Ovary (tissue), 7 donors: ENCODE measurements at regions not wholly inside any gene's neighbourhood (a gene's known extent, or its start where the extent isn't known, plus 50 kb on each side); places are given as distances from the start of the nearest gene placed in this dataset.

Experiments
- DNase-seq, 5 donors: peaks; one replicate each; pipeline ENCODE4 v3.0.0-alpha.2; 2019 to 2020
- H3K27ac ChIP-seq, 2 donors: fragments of 200-600 bp; one replicate each; pipeline versions ENCODE4 v1.5.1 to v1.8.0; 2019 to 2022
- H3K27me3 ChIP-seq: fragments of 200-600 bp; one replicate; pipeline ENCODE4 v1.8.0; 2022
- H3K36me3 ChIP-seq: fragments of 200-600 bp; sonication (generic); one replicate; pipeline ENCODE4 v1.5.1; 2019
- H3K4me1 ChIP-seq: one replicate; pipeline ENCODE4 v1.8.1; 2013; ENCODE audit warnings: mild to moderate bottlenecking, moderate library complexity; ENCODE audit not compliant: insufficient read depth
- H3K4me3 ChIP-seq: fragments of 200-600 bp; sonication (generic); one replicate; pipeline ENCODE4 v1.5.1; 2017
- H3K9me3 ChIP-seq, 2 donors: fragments of 200-600 bp in 1 of 2; sonication (generic) in 1 of 2; one replicate each; pipeline versions ENCODE4 v1.5.1 to v1.8.1; 2013 to 2019; ENCODE audit warnings: mild to moderate bottlenecking in 1 of 2, moderate library complexity in 1 of 2
- EP300 ChIP-seq: sonication (generic); formaldehyde crosslinking; IDR thresholded peaks from one replicate; pipeline ENCODE4 v1.6.1; 2017; ENCODE audit warnings: antibody characterized with exemption
- POLR2A ChIP-seq: fragments of 450-650 bp; IDR thresholded peaks from one replicate; pipeline ENCODE4 v1.6.1; 2017; ENCODE audit warnings: antibody characterized with exemption, mild to moderate bottlenecking, moderate library complexity
- whole genome bisulfite sequencing, 3 donors: extraction: QIAGEN DNeasy Blood & Tissue Kit in 1 of 3; methylation state at CpG; one replicate each; pipeline versions ENCODE4 v1.1.5 to v1.1.7; 2013 to 2017; 5-methylcytosine and 5-hydroxymethylcytosine counted together
- intact Hi-C, 4 donors: fragments of 100-400 bp; cut with DNase I; formaldehyde crosslinking; loops; one replicate each; pipeline versions ENCODE4 v1.11.0 to v1.15.1; 2022 to 2023
- TF ChIP-seq, protein P1 (sequence below), 3 donors: fragments of 450-650 bp in 2 of 3; fragments of 200-600 bp in 1 of 3; IDR thresholded peaks; one replicate each; pipeline versions ENCODE4 v1.5.1 to v1.8.0; 2016 to 2022; ENCODE audit warnings: antibody characterized with exemption in 3 of 3, mild to moderate bottlenecking in 1 of 3
- donor health status: DM: no; HTN: no; CAD: no; lungs with moderate emphysema.
- donor health status: DM: no; HTN: no; CAD: no.
- donor health status: Bipolar disorder and iron deficiency.
- donor health status: DM: no; HTN: no; CAD: no.
- donor health status: DM: yes; HTN: yes; CAD: no.

DNA sequence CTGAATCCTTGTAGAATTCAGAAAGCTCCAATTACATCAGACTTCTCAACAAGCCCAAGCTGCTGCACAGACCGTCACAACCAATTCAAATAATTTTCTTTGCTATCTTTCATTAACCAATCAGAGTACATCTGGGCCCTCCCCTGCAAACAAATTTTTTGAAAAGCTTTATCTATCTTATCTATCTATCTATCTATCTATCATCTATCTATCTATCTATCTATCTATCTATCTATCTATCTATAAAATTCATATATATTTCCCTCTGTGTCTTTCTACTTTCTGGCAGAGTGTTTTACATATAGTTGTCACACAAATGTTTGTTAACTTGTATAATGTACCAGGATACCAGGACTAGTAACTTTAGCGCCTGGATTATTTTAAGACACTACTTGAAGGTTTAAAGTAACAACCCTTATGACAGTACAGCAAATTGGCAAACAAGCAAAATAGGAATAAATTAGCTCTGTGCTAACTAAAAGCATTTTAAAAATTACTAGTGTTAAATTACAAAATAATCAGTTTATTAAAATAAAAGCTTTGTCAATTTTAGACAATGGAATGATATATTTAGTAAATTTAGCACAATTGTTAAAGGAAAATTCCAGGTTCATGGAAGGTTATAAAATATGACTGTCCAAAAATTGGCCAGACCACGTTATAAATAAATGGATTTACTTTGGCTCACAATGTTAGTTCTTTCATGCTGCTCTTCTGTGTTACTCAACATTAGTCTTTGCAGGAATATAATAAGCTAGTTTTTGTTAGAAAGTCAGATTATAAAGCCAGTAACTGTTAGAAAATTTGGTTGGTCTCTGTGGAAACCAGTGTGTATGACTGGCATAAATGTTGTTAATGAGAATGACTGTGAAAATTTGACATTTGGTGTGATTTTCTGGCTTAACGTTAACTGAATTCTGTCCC is 138.6 kb downstream of the SUCNR1 start:
- TF ChIP-seq POLR2A (no peak), EP300 (no peak)
- TF ChIP-seq, protein P1, sequence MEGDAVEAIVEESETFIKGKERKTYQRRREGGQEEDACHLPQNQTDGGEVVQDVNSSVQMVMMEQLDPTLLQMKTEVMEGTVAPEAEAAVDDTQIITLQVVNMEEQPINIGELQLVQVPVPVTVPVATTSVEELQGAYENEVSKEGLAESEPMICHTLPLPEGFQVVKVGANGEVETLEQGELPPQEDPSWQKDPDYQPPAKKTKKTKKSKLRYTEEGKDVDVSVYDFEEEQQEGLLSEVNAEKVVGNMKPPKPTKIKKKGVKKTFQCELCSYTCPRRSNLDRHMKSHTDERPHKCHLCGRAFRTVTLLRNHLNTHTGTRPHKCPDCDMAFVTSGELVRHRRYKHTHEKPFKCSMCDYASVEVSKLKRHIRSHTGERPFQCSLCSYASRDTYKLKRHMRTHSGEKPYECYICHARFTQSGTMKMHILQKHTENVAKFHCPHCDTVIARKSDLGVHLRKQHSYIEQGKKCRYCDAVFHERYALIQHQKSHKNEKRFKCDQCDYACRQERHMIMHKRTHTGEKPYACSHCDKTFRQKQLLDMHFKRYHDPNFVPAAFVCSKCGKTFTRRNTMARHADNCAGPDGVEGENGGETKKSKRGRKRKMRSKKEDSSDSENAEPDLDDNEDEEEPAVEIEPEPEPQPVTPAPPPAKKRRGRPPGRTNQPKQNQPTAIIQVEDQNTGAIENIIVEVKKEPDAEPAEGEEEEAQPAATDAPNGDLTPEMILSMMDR (IDR thresholded peaks at IDR 0.05) = no peak
- intact Hi-C loops = no loop called here
- H3K36me3 ChIP-seq = no peaks in the 10 kb centered on the region
- H3K9me3 ChIP-seq = no peaks in the 10 kb centered on the region
- peaks cover 4% of the 10 kb centered on the region for H3K27me3 ChIP-seq
- 62 to 74% (median 73%) methylated on average over 4 of the region's 4 CpGs for WGBS, 3 donors
- no peak for DNase-seq
- no peaks in the 10 kb centered on the region for H3K4me1 ChIP-seq
- H3K27ac ChIP-seq = no peak overlapping the region
- no peak overlapping the region for H3K4me3 ChIP-seq

- Histone ChIP-seq H3K4me1 (no peaks in the 10 kb centered on the region), H3K27ac (no peak overlapping the region), H3K36me3 (no peaks in the 10 kb centered on the region), H3K4me3 (no peak overlapping the region), H3K27me3 (peaks cover 4% of the 10 kb centered on the region), H3K9me3 (no peaks in the 10 kb centered on the region)
- DNase-seq = no peak
- no peak for TF ChIP-seq EP300
- no peak for TF ChIP-seq POLR2A
- TF ChIP-seq, protein P1 (IDR thresholded peaks at IDR 0.05) = no peak
- intact Hi-C loops = no loop called here
- 57 to 79% (median 60%) methylated on average over 2 of the region's 2 CpGs for WGBS, 3 donors
Observed at GRCh38 chr3:152019508-152019907, 146.1 kb downstream of the SUCNR1 start.

GRCh38 chr3:152021951-152022461 is 148.6 kb downstream of the SUCNR1 start:
- intact Hi-C loops = no loop called here
- H3K4me1 ChIP-seq = no peaks in the 10 kb centered on the region
- TF ChIP-seq EP300 (no peak), POLR2A (no peak)
- TF ChIP-seq, protein P1 (IDR thresholded peaks at IDR 0.05) = no peak
- no peak overlapping the region for H3K27ac ChIP-seq
- H3K4me3 ChIP-seq = no peak overlapping the region
- no peaks in the 10 kb centered on the region for H3K36me3 ChIP-seq
- no peaks in the 10 kb centered on the region for H3K27me3 ChIP-seq
- peak in 1 of 5 donors; percentile 14 for DNase-seq
- WGBS, 3 donors = 80 to 98% (median 89%) methylated on average over 4 of the region's 4 CpGs
- H3K9me3 ChIP-seq = no peaks in the 10 kb centered on the region

- 71 to 75% (median 75%) methylated on average over 5 of the region's 5 CpGs for WGBS, 3 donors
Observed at GRCh38 chr3:152026033-152026556, 152.7 kb downstream of the SUCNR1 start.

More at GRCh38 chr3:152026033-152026556, 152.7 kb downstream of the SUCNR1 start:
- Histone ChIP-seq H3K36me3 (no peaks in the 10 kb centered on the region), H3K4me3 (no peak overlapping the region), H3K4me1 (peaks cover 2% of the 10 kb centered on the region), H3K9me3 (no peaks in the 10 kb centered on the region), H3K27ac (no peak overlapping the region), H3K27me3 (no peaks in the 10 kb centered on the region)
- TF ChIP-seq, protein P1 (IDR thresholded peaks at IDR 0.05) = no peak
- TF ChIP-seq EP300 = no peak
- no peak for TF ChIP-seq POLR2A
- intact Hi-C loops = no loop called here
- DNase-seq = no peak
